ENCODE measurements at regions not wholly inside any gene's neighbourhood (a gene's known extent, or its start where the extent isn't known, plus 50 kb on each side); places are given as distances from the start of the nearest gene placed in this dataset.

GRCh38 chr2:5145801-5146200 lies 546.4 kb upstream of the SOX11 start:
- no peak overlapping the region for H3K4me3 ChIP-seq (ENCODE audit: control insufficient read depth, low read depth, low read length)
- DNase-seq (ENCODE audit: low read depth): no peak
- no peak for TF ChIP-seq CTCF (IDR thresholded peaks at IDR 0.05; ENCODE audit: control insufficient read depth, insufficient read depth, low read depth, low read length, missing control alignments)

GRCh38 chr2:5148392-5149085 lies 543.6 kb upstream of the SOX11 start:
- DNase-seq (ENCODE audit: low read depth): no peak
- no peak for TF ChIP-seq CTCF (IDR thresholded peaks at IDR 0.05; ENCODE audit: control insufficient read depth, insufficient read depth, low read depth, low read length, missing control alignments)
- H3K4me3 ChIP-seq (ENCODE audit: control insufficient read depth, low read depth, low read length): no peak overlapping the region

- no peak for DNase-seq (ENCODE audit: low read depth)
- no peak for TF ChIP-seq CTCF (IDR thresholded peaks at IDR 0.05; ENCODE audit: control insufficient read depth, insufficient read depth, low read depth, low read length, missing control alignments)
Measured at GRCh38 chr2:5150871-5151270, 541.3 kb upstream of the SOX11 start.

GRCh38 chr2:5164776-5165525 lies 527.2 kb upstream of the SOX11 start:
- H3K4me3 ChIP-seq (ENCODE audit: control insufficient read depth, low read depth, low read length): no peak overlapping the region
- DNase-seq (ENCODE audit: low read depth): peak; percentile 20
- TF ChIP-seq CTCF (IDR thresholded peaks at IDR 0.05; ENCODE audit: control insufficient read depth, insufficient read depth, low read depth, low read length, missing control alignments): no peak

More at GRCh38 chr2:5150871-5151270, 541.3 kb upstream of the SOX11 start:
- no peak overlapping the region for H3K4me3 ChIP-seq (ENCODE audit: control insufficient read depth, low read depth, low read length)

- no peak for TF ChIP-seq CTCF (IDR thresholded peaks at IDR 0.05; ENCODE audit: control insufficient read depth, insufficient read depth, low read depth, low read length, missing control alignments)
- DNase-seq (ENCODE audit: low read depth): no peak
- no peak overlapping the region for H3K4me3 ChIP-seq (ENCODE audit: control insufficient read depth, low read depth, low read length)
Measured at GRCh38 chr2:5172923-5173322, 519.3 kb upstream of the SOX11 start.

- no peak for DNase-seq (ENCODE audit: low read depth)
- H3K4me3 ChIP-seq (ENCODE audit: control insufficient read depth, low read depth, low read length): no peak overlapping the region
- TF ChIP-seq CTCF (IDR thresholded peaks at IDR 0.05; ENCODE audit: control insufficient read depth, insufficient read depth, low read depth, low read length, missing control alignments): no peak
Measured at GRCh38 chr2:5173876-5174535, 518.2 kb upstream of the SOX11 start.
